H1 (cell line): ENCODE measurements at regions not wholly inside any gene's neighbourhood (a gene's known extent, or its start where the extent isn't known, plus 50 kb on each side); places are given as distances from the start of the nearest gene placed in this dataset.
A peak's percentile ranks its signal among the peaks of the same experiment; 100 is the strongest.

Experiments used
- CTCF ChIA-PET: fragments of 300-600 bp; sonication (Branson Sonifier 250); formaldehyde crosslinking; loops from one replicate; lab custom pipeline; 2021; ENCODE audit not compliant: partially characterized antibody; lab: Charles Lee
- POLR2A ChIA-PET: fragments of 300-600 bp; sonication (Branson Sonifier 250); formaldehyde crosslinking; loops from one replicate; lab custom pipeline; 2021; ENCODE audit warnings: inconsistent platforms; ENCODE audit not compliant: partially characterized antibody; lab: Charles Lee
- DNase-seq, 2 experiments: peaks; one replicate each; pipeline versions ENCODE4 v3.0.0 to v3.0.0-alpha.2; 2010 to 2022; ENCODE audit warnings: low spot score in 2 of 2, low read depth in 1 of 2, mixed read lengths in 1 of 2
- FAIRE-seq: peaks from 2 replicates; lab custom pipeline; 2011; peaks lifted over from hg19 to GRCh38; lab: Jason Lieb, UNC
- H2AFZ ChIP-seq: 2 replicates; pipeline ENCODE4 v1.8.1; 2012; ENCODE audit warnings: low read length, inconsistent platforms
- H2AK5ac ChIP-seq: 2 replicates; pipeline ENCODE4 v1.6.1; 2013; ENCODE audit warnings: low read depth, low read length
- H2BK120ac ChIP-seq: replicated peaks from 2 replicates; pipeline ENCODE3; 2013; ENCODE audit warnings: low read depth, low read length, inconsistent platforms
- H2BK12ac ChIP-seq: 2 replicates; pipeline ENCODE4 v1.6.1; 2013; ENCODE audit warnings: low read depth, low read length
- H2BK15ac ChIP-seq: 2 replicates; pipeline ENCODE4 v1.6.1; 2013; ENCODE audit warnings: low read length
- H2BK20ac ChIP-seq: 2 replicates; pipeline ENCODE4 v1.6.1; 2013; ENCODE audit warnings: low read length
- H2BK5ac ChIP-seq: 2 replicates; pipeline ENCODE4 v1.6.1; 2013; ENCODE audit warnings: low read depth, low read length
- H3K14ac ChIP-seq: 2 replicates; pipeline ENCODE4 v1.6.1; 2013; ENCODE audit warnings: inconsistent platforms; ENCODE audit not compliant: insufficient read length
- H3K18ac ChIP-seq: 2 replicates; pipeline ENCODE4 v1.6.1; 2013; ENCODE audit warnings: low read length; ENCODE audit errors: extremely low read depth
- H3K23ac ChIP-seq: 2 replicates; pipeline ENCODE4 v1.6.1; 2013; ENCODE audit warnings: inconsistent platforms; ENCODE audit not compliant: insufficient read length
- H3K23me2 ChIP-seq: 2 replicates; pipeline ENCODE4 v1.6.1; 2013; ENCODE audit warnings: low read depth, low read length
- H3K27ac ChIP-seq: 2 replicates; pipeline ENCODE4 v1.6.1; 2011; ENCODE audit warnings: low read depth, low read length, inconsistent platforms
- H3K27me3 ChIP-seq, 4 experiments: replicated peaks in 1 of 4; 1 replicate in 1 of 4; 2 replicates in 3 of 4; pipeline versions ENCODE4 v1.6.1 to v1.8.1; 2011 to 2013; ENCODE audit warnings: low read length in 3 of 4, mild to moderate bottlenecking in 3 of 4, inconsistent platforms in 2 of 4, mixed read lengths in 2 of 4, moderate library complexity in 1 of 4; ENCODE audit not compliant: control insufficient read depth in 3 of 4, insufficient read depth in 3 of 4; ENCODE audit errors: extremely low read depth in 1 of 4
- H3K36me3 ChIP-seq, 4 experiments: 2 replicates each; pipeline versions ENCODE4 v1.6.1 to v1.8.1; 2011 to 2013; ENCODE audit warnings: mild to moderate bottlenecking in 4 of 4, low read length in 3 of 4, moderate library complexity in 2 of 4, control low read depth in 1 of 4, inconsistent platforms in 1 of 4; ENCODE audit not compliant: insufficient read depth in 4 of 4, control insufficient read depth in 2 of 4
- H3K4ac ChIP-seq: replicated peaks from 2 replicates; pipeline ENCODE3; 2013; ENCODE audit warnings: low read length, low read depth, mixed read lengths, inconsistent platforms; ENCODE audit not compliant: insufficient read length
- H3K4me1 ChIP-seq, 4 experiments: replicated peaks in 1 of 4; 1 replicate in 1 of 4; 2 replicates in 3 of 4; pipeline versions ENCODE4 v1.6.1 to v1.8.1; 2011 to 2013; ENCODE audit warnings: low read length in 3 of 4, inconsistent platforms in 2 of 4, mixed read lengths in 1 of 4; ENCODE audit not compliant: insufficient read depth in 4 of 4, control insufficient read depth in 3 of 4
- H3K4me2 ChIP-seq, 2 experiments: 2 replicates each; pipeline versions ENCODE4 v1.6.1 to v1.8.1; 2011 to 2013; ENCODE audit warnings: low read depth in 2 of 2, low read length in 2 of 2, control low read depth in 1 of 2, inconsistent platforms in 1 of 2, mild to moderate bottlenecking in 1 of 2; ENCODE audit not compliant: insufficient read depth in 1 of 2
- H3K4me3 ChIP-seq, 4 experiments: fragments of 200-600, 300-600 bp in 1 of 4; sonication (generic), shearing (Covaris generic), sonication (Bioruptor Twin) in 1 of 4; 2 replicates each; pipeline versions ENCODE4 v1.5.1 to v1.8.1; 2011 to 2016; ENCODE audit warnings: low read length in 4 of 4, low read depth in 3 of 4, control low read depth in 2 of 4, inconsistent platforms in 2 of 4, mild to moderate bottlenecking in 2 of 4, mixed read lengths in 1 of 4, moderate library complexity in 1 of 4; ENCODE audit not compliant: insufficient read depth in 2 of 4; ENCODE audit errors: extremely low read depth in 1 of 4
- H3K56ac ChIP-seq: replicated peaks from 2 replicates; pipeline ENCODE3; 2013; ENCODE audit warnings: low read depth, mild to moderate bottlenecking, mixed read lengths, low read length, inconsistent platforms; ENCODE audit not compliant: insufficient read length
- H3K79me1 ChIP-seq: 2 replicates; pipeline ENCODE4 v1.6.1; 2013; ENCODE audit warnings: low read depth, low read length, control low read depth
- H3K79me2 ChIP-seq, 2 experiments: 2 replicates each; pipeline versions ENCODE4 v1.6.1 to v1.8.1; 2012 to 2013; ENCODE audit warnings: low read length in 2 of 2, mild to moderate bottlenecking in 2 of 2, inconsistent platforms in 1 of 2; ENCODE audit not compliant: insufficient read depth in 2 of 2, control insufficient read depth in 1 of 2
- H3K9ac ChIP-seq, 4 experiments: replicated peaks in 1 of 4; 1 replicate in 1 of 4; 2 replicates in 3 of 4; pipeline versions ENCODE4 v1.6.1 to v1.8.1; 2011 to 2013; ENCODE audit warnings: low read depth in 3 of 4, low read length in 3 of 4, control low read depth in 2 of 4, mild to moderate bottlenecking in 2 of 4, moderate library complexity in 2 of 4, inconsistent platforms in 1 of 4; ENCODE audit errors: extremely low read depth in 1 of 4
- H3K9me3 ChIP-seq, 2 experiments: 2 replicates each; pipeline versions ENCODE4 v1.6.1 to v1.8.1; 2012 to 2013; ENCODE audit warnings: mild to moderate bottlenecking in 2 of 2, moderate library complexity in 2 of 2, control low read depth in 1 of 2, inconsistent platforms in 1 of 2, low read depth in 1 of 2, low read length in 1 of 2, mixed read lengths in 1 of 2; ENCODE audit not compliant: insufficient read depth in 2 of 2
- H4K20me1 ChIP-seq, 2 experiments: replicated peaks in 1 of 2; 2 replicates each; pipeline versions ENCODE3 to v1.8.1; 2011 to 2013; ENCODE audit warnings: inconsistent platforms in 2 of 2, low read length in 2 of 2, mild to moderate bottlenecking in 1 of 2; ENCODE audit not compliant: insufficient read depth in 2 of 2, control insufficient read depth in 1 of 2
- H4K5ac ChIP-seq: 2 replicates; pipeline ENCODE4 v1.6.1; 2013; ENCODE audit warnings: low read length, low read depth, mixed read lengths, inconsistent platforms; ENCODE audit not compliant: insufficient read length
- H4K8ac ChIP-seq: 2 replicates; pipeline ENCODE4 v1.8.0; 2013; ENCODE audit warnings: mild to moderate bottlenecking, moderate library complexity, low read length, inconsistent platforms; ENCODE audit not compliant: insufficient read depth; ENCODE audit errors: extremely low read depth
- H4K91ac ChIP-seq: replicated peaks from 2 replicates; pipeline ENCODE3; 2013; ENCODE audit warnings: low read length, mixed read lengths, inconsistent platforms; ENCODE audit not compliant: insufficient read length
- BACH1 ChIP-seq: IDR thresholded peaks from 2 replicates; pipeline ENCODE4 v1.6.1; 2012; ENCODE audit warnings: low read length, improper control_type of control experiment
- BCL11A ChIP-seq, 2 experiments: IDR thresholded peaks; one replicate each; pipeline ENCODE4 v1.6.1; 2011; ENCODE audit warnings: low read depth in 2 of 2, low read length in 2 of 2, mild to moderate bottlenecking in 2 of 2
- BRCA1 ChIP-seq: IDR thresholded peaks from 2 replicates; pipeline ENCODE4 v1.6.1; 2012; ENCODE audit warnings: low read depth, low read length, improper control_type of control experiment
- CBX5 ChIP-seq: fragments of 300-800, 300-1000 bp; sonication (generic); IDR thresholded peaks from 2 replicates; pipeline ENCODE4 v1.7.1; 2016; ENCODE audit warnings: antibody characterized with exemption, low read length, low read depth
- CEBPB ChIP-seq: IDR thresholded peaks from 2 replicates; pipeline ENCODE4 v1.6.1; 2012; ENCODE audit warnings: low read depth, low read length
- CHD1 ChIP-seq: IDR thresholded peaks from 2 replicates; pipeline ENCODE4 v1.6.1; 2012; ENCODE audit warnings: low read depth, low read length, improper control_type of control experiment
- CREB1 ChIP-seq: IDR thresholded peaks from 2 replicates; pipeline ENCODE4 v1.6.1; 2012; ENCODE audit warnings: inconsistent platforms
- E2F6 ChIP-seq: IDR thresholded peaks from 2 replicates; pipeline ENCODE4 v1.6.1; 2012; ENCODE audit warnings: inconsistent platforms
- KDM4A ChIP-seq: IDR thresholded peaks from one replicate; pipeline ENCODE4 v1.7.1; 2012; ENCODE audit warnings: low read depth, mild to moderate bottlenecking, moderate library complexity, low read length, inconsistent platforms; ENCODE audit not compliant: severe bottlenecking
- KDM5A ChIP-seq: fragments of 200-600 bp; IDR thresholded peaks from 2 replicates; pipeline ENCODE4 v1.7.1; 2012; ENCODE audit warnings: mild to moderate bottlenecking, low read length, inconsistent platforms, mixed read lengths
- MAX ChIP-seq: IDR thresholded peaks from 2 replicates; pipeline ENCODE4 v1.6.1; 2012; ENCODE audit warnings: inconsistent platforms
- RNF2 ChIP-seq: fragments of 200-900, 300-1000 bp; sonication (generic); IDR thresholded peaks from 2 replicates; pipeline ENCODE4 v1.7.1; 2016; ENCODE audit warnings: borderline replicate concordance, low read depth, mild to moderate bottlenecking, antibody characterized with exemption, low read length; ENCODE audit not compliant: poor library complexity, severe bottlenecking; ENCODE audit errors: missing control alignments
- SIX5 ChIP-seq: IDR thresholded peaks from 2 replicates; pipeline ENCODE4 v1.6.1; 2011; ENCODE audit warnings: mild to moderate bottlenecking, low read depth, low read length
- SP2 ChIP-seq: IDR thresholded peaks from 2 replicates; pipeline ENCODE4 v1.6.1; 2012; ENCODE audit warnings: mild to moderate bottlenecking, low read length, inconsistent platforms
- TBP ChIP-seq: IDR thresholded peaks from 2 replicates; pipeline ENCODE4 v1.6.1; 2011; ENCODE audit warnings: low read depth, low read length, improper control_type of control experiment
- WGBS, 2 experiments: shearing (Covaris generic) in 1 of 2; methylation state at CpG; one replicate each; pipeline versions ENCODE4 v1.1.6 to v1.1.7; 2013 to 2015; ENCODE audit warnings: low lambda C conversion rate in 2 of 2, mixed read lengths in 2 of 2, inconsistent platforms in 1 of 2, low coverage in 1 of 2, missing lambda C conversion rate in 1 of 2; ENCODE audit not compliant: insufficient replicate concordance in 2 of 2, insufficient coverage in 1 of 2, insufficient read length in 1 of 2; ENCODE audit errors: extremely low coverage in 1 of 2, missing lambda C conversion rate in 1 of 2; 5-methylcytosine and 5-hydroxymethylcytosine counted together

GRCh38 chr16:64138006-64138405 is 983.9 kb downstream of the CDH11 start:
- no peak overlapping the region for H3K23ac ChIP-seq
- no peak overlapping the region for H4K91ac ChIP-seq
- H2BK120ac ChIP-seq: no peak overlapping the region
- H3K14ac ChIP-seq: no peak overlapping the region
- no peak overlapping the region for H2BK5ac ChIP-seq
- no peaks in the 10 kb centered on the region for H3K9me3 ChIP-seq
- H3K27me3 ChIP-seq: no peaks in the 10 kb centered on the region
- H3K4me1 ChIP-seq: no peaks in the 10 kb centered on the region; a peak in 1 of 7 replicates
- ChIA-PET CTCF (no interaction called here), POLR2A (no interaction called here)
- H2AK5ac ChIP-seq: no peak overlapping the region
- H3K79me2 ChIP-seq: no peaks in the 10 kb centered on the region
- no peaks in the 10 kb centered on the region for H3K23me2 ChIP-seq
- H4K5ac ChIP-seq: no peak overlapping the region
- peak overlapping the region; percentile 67; the same call in 1 of the 2 replicates for H2AFZ ChIP-seq
- no peak for FAIRE-seq
- no peaks in the 10 kb centered on the region for H3K79me1 ChIP-seq
- H3K36me3 ChIP-seq: no peaks in the 10 kb centered on the region
- no peak overlapping the region for H3K56ac ChIP-seq
- no peak overlapping the region for H2BK20ac ChIP-seq
- H3K18ac ChIP-seq: no peak overlapping the region
- no peak overlapping the region for H3K4me2 ChIP-seq
- no peak overlapping the region for H2BK15ac ChIP-seq
- no peak overlapping the region for H2BK12ac ChIP-seq
- no peak overlapping the region for H3K27ac ChIP-seq
- no peak overlapping the region for H4K8ac ChIP-seq
- H3K4ac ChIP-seq: no peak overlapping the region
- 95% methylated on average over 8 of the region's 8 CpGs; no CpG with 5 or more reads in 1 of the 2 experiments for WGBS, 2 experiments
- no peak overlapping the region for H3K4me3 ChIP-seq
- no peak overlapping the region for H3K9ac ChIP-seq
- no peaks in the 10 kb centered on the region for H4K20me1 ChIP-seq
- no peak for DNase-seq
- TF ChIP-seq CEBPB (no peak), KDM4A (no peak), KDM5A (no peak), MAX (no peak), RNF2 (no peak), BCL11A (IDR thresholded peaks at IDR 0.05; ENCODE audit: low read depth in 2 of 2, low read length in 2 of 2) (no peak), BACH1 (no peak), E2F6 (no peak), SIX5 (no peak), CREB1 (no peak), SP2 (no peak), BRCA1 (no peak), TBP (no peak), CBX5 (no peak), CHD1 (no peak)
